Panc1 (cell line): ENCODE measurements at regions not wholly inside any gene's neighbourhood (a gene's known extent, or its start where the extent isn't known, plus 50 kb on each side); places are given as distances from the start of the nearest gene placed in this dataset.

Experiments used
- ATAC-seq: fragments of 200-7000 bp; cut with Tn5 transposase; 2 replicates; pipeline ENCODE4 v1.9.1; 2020; ENCODE audit warnings: mild to moderate bottlenecking, moderate library complexity
- BruUV-seq: library from RNA; stranded (reverse); fragments of 400-500 nt; replicated peaks from 2 replicates; lab custom pipeline; 2021; lab: Mats Ljungman, UMichigan
- CTCF ChIA-PET: fragments of 300-600 bp; sonication (Branson Sonifier 250); formaldehyde crosslinking; loops from one replicate; lab custom pipeline; 2022; ENCODE audit warnings: antibody characterized with exemption; lab: Charles Lee
- POLR2A ChIA-PET: fragments of 300-600 bp; sonication (Branson Sonifier 250); formaldehyde crosslinking; loops from one replicate; lab custom pipeline; 2022; ENCODE audit warnings: antibody characterized with exemption; lab: Charles Lee
- DNase-seq: peaks from one replicate; pipeline ENCODE4 v3.0.0-alpha.2; 2010; ENCODE audit warnings: low read depth, low spot score
- H3K27ac ChIP-seq: 2 replicates; pipeline ENCODE4 v1.5.1; 2011; ENCODE audit warnings: mild to moderate bottlenecking, low read length, inconsistent platforms
- H3K27me3 ChIP-seq: fragments of 200-500 bp; sonication (Bioruptor generic); 2 replicates; pipeline ENCODE4 v1.6.0; 2014; ENCODE audit warnings: low read length, inconsistent platforms; ENCODE audit not compliant: control insufficient read depth, insufficient read depth
- H3K36me3 ChIP-seq: fragments of 200-500 bp; sonication (Bioruptor generic); 2 replicates; pipeline ENCODE4 v1.5.1; 2014; ENCODE audit warnings: inconsistent platforms, mild to moderate bottlenecking, low read length, moderate library complexity; ENCODE audit not compliant: control insufficient read depth, insufficient read depth
- H3K4me1 ChIP-seq: 2 replicates; pipeline ENCODE4 v1.5.1; 2011; ENCODE audit warnings: inconsistent platforms, mild to moderate bottlenecking, low read length, moderate library complexity; ENCODE audit not compliant: control insufficient read depth, insufficient read depth
- H3K4me3 ChIP-seq, 2 experiments: 2 replicates each; pipeline ENCODE4 v1.5.1; 2011 to 2012; ENCODE audit warnings: low read depth in 2 of 2, low read length in 2 of 2, mild to moderate bottlenecking in 2 of 2, inconsistent platforms in 1 of 2, moderate library complexity in 1 of 2
- H3K9me3 ChIP-seq: fragments of 200-500 bp; sonication (Bioruptor generic); 2 replicates; pipeline ENCODE4 v1.5.1; 2014; ENCODE audit warnings: low read depth, mild to moderate bottlenecking, inconsistent platforms, low read length, moderate library complexity; ENCODE audit not compliant: control insufficient read depth, insufficient read depth
- POLR2AphosphoS5 ChIP-seq: IDR thresholded peaks from 2 replicates; pipeline ENCODE4 v1.6.1; 2012; ENCODE audit warnings: mild to moderate bottlenecking, low read depth, low read length, moderate library complexity
- SIN3A ChIP-seq: IDR thresholded peaks from 2 replicates; pipeline ENCODE4 v1.6.1; 2012; ENCODE audit warnings: low read depth, mild to moderate bottlenecking, low read length, moderate library complexity, borderline replicate concordance; ENCODE audit not compliant: insufficient read depth
- TCF7L2 ChIP-seq: IDR thresholded peaks from 2 replicates; pipeline ENCODE4 v1.6.1; 2011; ENCODE audit warnings: mild to moderate bottlenecking, low read depth, low read length, inconsistent platforms
- in situ Hi-C: cut with HindIII; loops from 2 replicates; pipeline ENCODE4 v1.10.0; 2016; ENCODE audit warnings: low sequenced_read_pairs, low pct_unique_long_range_greater_than_20kb
- intact Hi-C: fragments of 100-400 bp; cut with micrococcal nuclease; formaldehyde crosslinking; loops from one replicate; pipeline ENCODE4 v1.10.0; 2022; ENCODE audit not compliant: unreplicated experiment
- TF ChIP-seq, protein P1 (sequence below), 2 experiments: IDR thresholded peaks; 2 replicates each; pipeline ENCODE4 v1.6.1; 2011 to 2012; ENCODE audit warnings: low read depth in 2 of 2, control low read depth in 1 of 2, low read length in 1 of 2, mild to moderate bottlenecking in 1 of 2, moderate library complexity in 1 of 2; ENCODE audit not compliant: insufficient read depth in 1 of 2
- TF ChIP-seq, protein P2 (sequence below): fragments of 450-650 bp; IDR thresholded peaks from 2 replicates; pipeline ENCODE4 v1.5.1; 2017; ENCODE audit warnings: mild to moderate bottlenecking

- TF ChIP-seq, protein P1, sequence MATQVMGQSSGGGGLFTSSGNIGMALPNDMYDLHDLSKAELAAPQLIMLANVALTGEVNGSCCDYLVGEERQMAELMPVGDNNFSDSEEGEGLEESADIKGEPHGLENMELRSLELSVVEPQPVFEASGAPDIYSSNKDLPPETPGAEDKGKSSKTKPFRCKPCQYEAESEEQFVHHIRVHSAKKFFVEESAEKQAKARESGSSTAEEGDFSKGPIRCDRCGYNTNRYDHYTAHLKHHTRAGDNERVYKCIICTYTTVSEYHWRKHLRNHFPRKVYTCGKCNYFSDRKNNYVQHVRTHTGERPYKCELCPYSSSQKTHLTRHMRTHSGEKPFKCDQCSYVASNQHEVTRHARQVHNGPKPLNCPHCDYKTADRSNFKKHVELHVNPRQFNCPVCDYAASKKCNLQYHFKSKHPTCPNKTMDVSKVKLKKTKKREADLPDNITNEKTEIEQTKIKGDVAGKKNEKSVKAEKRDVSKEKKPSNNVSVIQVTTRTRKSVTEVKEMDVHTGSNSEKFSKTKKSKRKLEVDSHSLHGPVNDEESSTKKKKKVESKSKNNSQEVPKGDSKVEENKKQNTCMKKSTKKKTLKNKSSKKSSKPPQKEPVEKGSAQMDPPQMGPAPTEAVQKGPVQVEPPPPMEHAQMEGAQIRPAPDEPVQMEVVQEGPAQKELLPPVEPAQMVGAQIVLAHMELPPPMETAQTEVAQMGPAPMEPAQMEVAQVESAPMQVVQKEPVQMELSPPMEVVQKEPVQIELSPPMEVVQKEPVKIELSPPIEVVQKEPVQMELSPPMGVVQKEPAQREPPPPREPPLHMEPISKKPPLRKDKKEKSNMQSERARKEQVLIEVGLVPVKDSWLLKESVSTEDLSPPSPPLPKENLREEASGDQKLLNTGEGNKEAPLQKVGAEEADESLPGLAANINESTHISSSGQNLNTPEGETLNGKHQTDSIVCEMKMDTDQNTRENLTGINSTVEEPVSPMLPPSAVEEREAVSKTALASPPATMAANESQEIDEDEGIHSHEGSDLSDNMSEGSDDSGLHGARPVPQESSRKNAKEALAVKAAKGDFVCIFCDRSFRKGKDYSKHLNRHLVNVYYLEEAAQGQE (IDR thresholded peaks at IDR 0.05; ENCODE audit: insufficient read depth in 1 of 2, low read depth in 2 of 2, low read length in 1 of 2) = no peak
- TF ChIP-seq, protein P2, sequence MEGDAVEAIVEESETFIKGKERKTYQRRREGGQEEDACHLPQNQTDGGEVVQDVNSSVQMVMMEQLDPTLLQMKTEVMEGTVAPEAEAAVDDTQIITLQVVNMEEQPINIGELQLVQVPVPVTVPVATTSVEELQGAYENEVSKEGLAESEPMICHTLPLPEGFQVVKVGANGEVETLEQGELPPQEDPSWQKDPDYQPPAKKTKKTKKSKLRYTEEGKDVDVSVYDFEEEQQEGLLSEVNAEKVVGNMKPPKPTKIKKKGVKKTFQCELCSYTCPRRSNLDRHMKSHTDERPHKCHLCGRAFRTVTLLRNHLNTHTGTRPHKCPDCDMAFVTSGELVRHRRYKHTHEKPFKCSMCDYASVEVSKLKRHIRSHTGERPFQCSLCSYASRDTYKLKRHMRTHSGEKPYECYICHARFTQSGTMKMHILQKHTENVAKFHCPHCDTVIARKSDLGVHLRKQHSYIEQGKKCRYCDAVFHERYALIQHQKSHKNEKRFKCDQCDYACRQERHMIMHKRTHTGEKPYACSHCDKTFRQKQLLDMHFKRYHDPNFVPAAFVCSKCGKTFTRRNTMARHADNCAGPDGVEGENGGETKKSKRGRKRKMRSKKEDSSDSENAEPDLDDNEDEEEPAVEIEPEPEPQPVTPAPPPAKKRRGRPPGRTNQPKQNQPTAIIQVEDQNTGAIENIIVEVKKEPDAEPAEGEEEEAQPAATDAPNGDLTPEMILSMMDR = no peak
- TF ChIP-seq POLR2AphosphoS5 (no peak), TCF7L2 (no peak), SIN3A (no peak)
- ChIA-PET CTCF (no interaction called here), POLR2A (no interaction called here)
- no peaks in the 10 kb centered on the region for H3K9me3 ChIP-seq
- intact Hi-C loops = no loop called here
- no peak overlapping the region for H3K4me3 ChIP-seq
- no peaks in the 10 kb centered on the region for H3K4me1 ChIP-seq
- ATAC-seq (no peak), DNase-seq (no peak)
- in situ Hi-C loops = no loop called here
- no peaks in the 10 kb centered on the region for H3K27me3 ChIP-seq
- H3K36me3 ChIP-seq = no peaks in the 10 kb centered on the region
- no TSS peak for BruUV-seq
- H3K27ac ChIP-seq = no peak overlapping the region
Observed at GRCh38 chr10:78768041-78768835, 300.5 kb upstream of the ZMIZ1 start.

- ChIA-PET POLR2A (no interaction called here), CTCF (no interaction called here)
- intact Hi-C loops = no loop called here
- H3K27ac ChIP-seq = no peak overlapping the region
- H3K4me3 ChIP-seq = no peak overlapping the region
- in situ Hi-C loops = no loop called here
- DNase-seq (no peak), ATAC-seq (no peak)
- H3K27me3 ChIP-seq = no peaks in the 10 kb centered on the region
- no peaks in the 10 kb centered on the region for H3K36me3 ChIP-seq
- H3K4me1 ChIP-seq = no peaks in the 10 kb centered on the region
- no TSS peak for BruUV-seq
- H3K9me3 ChIP-seq = no peaks in the 10 kb centered on the region
- TF ChIP-seq, protein P1 (IDR thresholded peaks at IDR 0.05; ENCODE audit: insufficient read depth in 1 of 2, low read depth in 2 of 2, low read length in 1 of 2) = no peak
- TF ChIP-seq, protein P2 = no peak
- TF ChIP-seq TCF7L2 = no peak
- no peak for TF ChIP-seq POLR2AphosphoS5
Observed at GRCh38 chr10:78768876-78769275, 299.9 kb upstream of the ZMIZ1 start.
